ENCODE measurements at regions not wholly inside any gene's neighbourhood (a gene's known extent, or its start where the extent isn't known, plus 50 kb on each side); places are given as distances from the start of the nearest gene placed in this dataset.

- TF ChIP-seq POLR2A (IDR thresholded peaks at IDR 0.05) (no peak), CTCF (IDR thresholded peaks at IDR 0.05) (no peak), EP300 (IDR thresholded peaks at IDR 0.05) (no peak)
Observed at GRCh38 chr22:48661984-48662383, 1165.7 kb downstream of the BRD1 start.
